ENCODE measurements at regions not wholly inside any gene's neighbourhood (a gene's known extent, or its start where the extent isn't known, plus 50 kb on each side); places are given as distances from the start of the nearest gene placed in this dataset.
"Not testable (repeated sequence)": the region's sequence is repeated elsewhere in the genome, so short reads cannot be mapped to it uniquely, and the experiment has no call there.

DNA sequence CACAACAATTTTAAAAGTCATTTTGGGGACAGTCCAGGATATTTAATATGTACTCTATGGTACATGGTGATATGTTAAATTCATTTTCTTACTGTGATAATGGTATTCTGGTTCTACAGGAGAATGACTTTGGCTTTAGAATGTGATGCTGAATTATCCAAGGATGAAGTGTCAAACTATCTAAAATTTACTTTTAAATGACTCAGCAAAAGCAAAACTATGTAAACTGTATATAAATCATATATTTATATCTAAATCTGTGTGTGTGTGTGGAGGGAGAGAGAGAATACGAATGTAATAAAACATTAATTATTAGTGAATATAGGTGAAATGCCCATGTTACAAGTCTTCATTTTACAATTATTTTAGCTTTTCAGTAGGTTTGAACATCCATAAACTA, 733.8 kb upstream of the CA10 start:
- no CpG with 5 or more reads among the region's 1 CpG for WGBS

DNA sequence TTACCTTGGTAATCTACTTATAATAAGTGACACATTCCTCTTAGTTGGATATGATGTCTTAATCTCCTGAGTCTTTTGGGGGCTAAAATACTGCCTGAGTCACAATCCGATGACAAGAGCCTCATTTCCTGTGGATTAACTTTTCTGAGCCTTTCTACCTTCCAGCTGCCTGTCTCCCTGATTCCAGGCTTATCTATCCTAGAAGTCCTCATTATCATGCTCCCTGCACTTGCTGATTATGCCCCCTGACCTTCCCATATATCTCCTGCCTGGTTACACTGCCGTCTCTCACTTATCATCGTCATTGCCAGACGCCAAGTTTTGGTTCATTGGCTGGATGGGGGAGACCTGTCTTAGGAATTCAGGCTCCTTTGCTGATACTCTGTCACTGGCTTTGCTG, 727.4 kb upstream of the CA10 start:
- H3K14ac ChIP-seq (ENCODE audit: low read length in 2 of 2): no peak overlapping the region
- H3K4me3 ChIP-seq (ENCODE audit: insufficient read depth in 1 of 2, low read depth in 1 of 2, low read length in 2 of 2): no peak overlapping the region
- no peak overlapping the region for H3K4me2 ChIP-seq (ENCODE audit: low read length, poor library complexity, severe bottlenecking)
- H3K18ac ChIP-seq (ENCODE audit: low read depth in 1 of 2, low read length in 2 of 2): no peak overlapping the region
- H2AK5ac ChIP-seq (ENCODE audit: low read length, severe bottlenecking): no peak overlapping the region
- no peaks in the 10 kb centered on the region for H3K79me1 ChIP-seq (replicated peaks; ENCODE audit: low read length, poor library complexity, severe bottlenecking)
- no peaks in the 10 kb centered on the region for H3K9me3 ChIP-seq (ENCODE audit: control insufficient read depth, low read length)
- H3K9ac ChIP-seq (ENCODE audit: low read length): no peak overlapping the region
- no peak overlapping the region for H2AFZ ChIP-seq (ENCODE audit: low read depth, low read length)
- no peak overlapping the region for H2BK120ac ChIP-seq (ENCODE audit: low read depth, low read length)
- no peak overlapping the region for H3K4ac ChIP-seq (ENCODE audit: low read depth in 1 of 2, low read length in 2 of 2)
- H3K27ac ChIP-seq (ENCODE audit: low read length, poor library complexity, severe bottlenecking): no peak overlapping the region
- no peak for DNase-seq
- no peak overlapping the region for H4K91ac ChIP-seq (ENCODE audit: low read length)
- H2BK15ac ChIP-seq (ENCODE audit: low read depth, poor library complexity, severe bottlenecking): no peak overlapping the region
- no peaks in the 10 kb centered on the region for H3K4me1 ChIP-seq (ENCODE audit: control insufficient read depth, insufficient read depth, low read depth, low read length)
- H4K8ac ChIP-seq (ENCODE audit: low read length): no peak overlapping the region
- no peak overlapping the region for H2BK12ac ChIP-seq (ENCODE audit: low read length in 2 of 2)
- no peaks in the 10 kb centered on the region for H3K36me3 ChIP-seq (ENCODE audit: control insufficient read depth in 1 of 2, insufficient read depth in 2 of 2, low read depth in 1 of 2, low read length in 2 of 2)
- no peak overlapping the region for H2BK5ac ChIP-seq (ENCODE audit: low read depth, low read length, poor library complexity, severe bottlenecking)
- no peak overlapping the region for H3K23ac ChIP-seq (ENCODE audit: low read length in 2 of 2)
- 33% methylated on average over 4 of the region's 4 CpGs for WGBS
- H3K27me3 ChIP-seq (ENCODE audit: control insufficient read depth in 1 of 2, insufficient read depth in 1 of 2, low read length in 2 of 2): no peaks in the 10 kb centered on the region

More for the DNA sequence above, 733.8 kb upstream of the CA10 start:
- H4K91ac ChIP-seq (ENCODE audit: low read length): no peak overlapping the region
- no peak overlapping the region for H2BK120ac ChIP-seq (ENCODE audit: low read depth, low read length)
- H3K14ac ChIP-seq (ENCODE audit: low read length in 2 of 2): no peak overlapping the region
- H3K9me3 ChIP-seq (ENCODE audit: control insufficient read depth, low read length): peaks cover 4% of the 10 kb centered on the region
- H3K27ac ChIP-seq (ENCODE audit: low read length, poor library complexity, severe bottlenecking): no peak overlapping the region
- no peak overlapping the region for H3K18ac ChIP-seq (ENCODE audit: low read depth in 1 of 2, low read length in 2 of 2)
- DNase-seq: no peak
- no peaks in the 10 kb centered on the region for H3K79me1 ChIP-seq (replicated peaks; ENCODE audit: low read length, poor library complexity, severe bottlenecking)
- H2BK12ac ChIP-seq (ENCODE audit: low read length in 2 of 2): no peak overlapping the region
- no peak overlapping the region for H3K4ac ChIP-seq (ENCODE audit: low read depth in 1 of 2, low read length in 2 of 2)
- H3K23ac ChIP-seq (ENCODE audit: low read length in 2 of 2): no peak overlapping the region
- no peak overlapping the region for H2BK15ac ChIP-seq (ENCODE audit: low read depth, poor library complexity, severe bottlenecking)
- H3K27me3 ChIP-seq (ENCODE audit: control insufficient read depth in 1 of 2, insufficient read depth in 1 of 2, low read length in 2 of 2): no peaks in the 10 kb centered on the region
- no peak overlapping the region for H3K4me2 ChIP-seq (ENCODE audit: low read length, poor library complexity, severe bottlenecking)
- H3K4me1 ChIP-seq (ENCODE audit: control insufficient read depth, insufficient read depth, low read depth, low read length): no peaks in the 10 kb centered on the region
- no peak overlapping the region for H2BK5ac ChIP-seq (ENCODE audit: low read depth, low read length, poor library complexity, severe bottlenecking)
- H3K4me3 ChIP-seq (ENCODE audit: insufficient read depth in 1 of 2, low read depth in 1 of 2, low read length in 2 of 2): no peak overlapping the region
- no peaks in the 10 kb centered on the region for H3K36me3 ChIP-seq (ENCODE audit: control insufficient read depth in 1 of 2, insufficient read depth in 2 of 2, low read depth in 1 of 2, low read length in 2 of 2)
- H2AK5ac ChIP-seq (ENCODE audit: low read length, severe bottlenecking): no peak overlapping the region
- H2AFZ ChIP-seq (ENCODE audit: low read depth, low read length): no peak overlapping the region
- H4K8ac ChIP-seq (ENCODE audit: low read length): no peak overlapping the region
- H3K9ac ChIP-seq (ENCODE audit: low read length): no peak overlapping the region

DNA sequence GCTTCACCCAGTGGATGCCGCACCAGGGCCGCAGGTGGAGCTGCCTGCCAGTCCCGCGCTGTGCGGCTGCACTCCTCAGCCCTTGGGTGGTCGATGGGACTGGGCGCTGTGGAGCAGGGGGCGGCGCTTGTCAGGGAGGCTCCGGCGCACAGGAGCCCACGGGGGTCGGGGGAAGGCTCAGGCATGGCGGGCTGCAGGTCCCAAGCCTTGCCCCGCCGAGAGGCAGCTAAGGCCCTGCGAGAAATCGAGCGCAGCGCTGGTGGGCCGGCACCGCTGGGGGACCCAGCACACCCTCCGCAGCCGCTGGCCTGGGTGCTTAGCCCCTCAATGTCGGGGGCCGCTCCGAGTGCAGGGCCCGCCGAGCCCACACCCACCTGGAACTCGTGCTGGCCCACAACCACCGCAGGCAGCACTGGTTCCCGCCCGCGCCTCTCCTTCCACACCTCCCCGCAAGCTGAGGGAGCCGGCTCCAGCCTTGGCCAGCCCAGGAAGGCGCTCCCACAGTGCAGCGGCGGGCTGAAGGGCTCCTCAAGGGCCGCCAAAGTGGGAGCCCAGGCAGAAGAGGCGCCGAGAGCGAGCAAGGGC, 725.5 kb upstream of the CA10 start:
- H3K27me3 ChIP-seq (ENCODE audit: control insufficient read depth in 1 of 2, insufficient read depth in 1 of 2, low read length in 2 of 2); H3K4me2 ChIP-seq (ENCODE audit: low read length, poor library complexity, severe bottlenecking); H3K4me1 ChIP-seq (ENCODE audit: control insufficient read depth, insufficient read depth, low read depth, low read length); H2AFZ ChIP-seq (ENCODE audit: low read depth, low read length); H3K9ac ChIP-seq (ENCODE audit: low read length); H3K4me3 ChIP-seq (ENCODE audit: insufficient read depth in 1 of 2, low read depth in 1 of 2, low read length in 2 of 2); H4K8ac ChIP-seq (ENCODE audit: low read length); H4K91ac ChIP-seq (ENCODE audit: low read length); DNase-seq; H3K27ac ChIP-seq (ENCODE audit: low read length, poor library complexity, severe bottlenecking); H3K9me3 ChIP-seq (ENCODE audit: control insufficient read depth, low read length); H3K4ac ChIP-seq (ENCODE audit: low read depth in 1 of 2, low read length in 2 of 2); H3K18ac ChIP-seq (ENCODE audit: low read depth in 1 of 2, low read length in 2 of 2); H3K14ac ChIP-seq (ENCODE audit: low read length in 2 of 2); H3K36me3 ChIP-seq (ENCODE audit: control insufficient read depth in 1 of 2, insufficient read depth in 2 of 2, low read depth in 1 of 2, low read length in 2 of 2); H2BK12ac ChIP-seq (ENCODE audit: low read length in 2 of 2); H2BK120ac ChIP-seq (ENCODE audit: low read depth, low read length); H2BK5ac ChIP-seq (ENCODE audit: low read depth, low read length, poor library complexity, severe bottlenecking); H3K23ac ChIP-seq (ENCODE audit: low read length in 2 of 2); H2AK5ac ChIP-seq (ENCODE audit: low read length, severe bottlenecking); H3K79me1 ChIP-seq (replicated peaks; ENCODE audit: low read length, poor library complexity, severe bottlenecking); H2BK15ac ChIP-seq (ENCODE audit: low read depth, poor library complexity, severe bottlenecking): not testable (repeated sequence)
- WGBS: 90% methylated on average over 41 of the region's 43 CpGs

DNA sequence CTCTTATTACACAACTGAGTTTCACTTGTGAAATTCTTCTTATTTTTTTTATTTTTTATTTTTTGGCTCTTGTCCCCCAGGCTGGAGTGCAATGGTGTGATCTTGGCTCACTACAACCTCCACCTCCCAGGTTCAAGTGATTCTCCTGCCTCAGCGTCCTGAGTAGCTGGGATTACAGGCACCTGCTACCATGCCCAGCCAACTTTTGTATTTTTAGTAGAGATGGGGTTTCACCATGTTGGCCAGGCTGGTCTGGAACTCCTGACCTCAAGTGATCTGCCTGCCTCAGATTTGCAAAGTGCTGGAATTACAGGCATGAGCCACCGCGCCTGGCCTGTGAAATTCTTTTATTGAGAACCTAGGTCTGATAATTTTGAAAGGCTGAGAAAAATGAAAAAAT, 688.3 kb upstream of the CA10 start:
- not testable (repeated sequence) for H2AK5ac ChIP-seq (ENCODE audit: low read length, severe bottlenecking); H3K9me3 ChIP-seq (ENCODE audit: control insufficient read depth, low read length); H2BK120ac ChIP-seq (ENCODE audit: low read depth, low read length); H4K8ac ChIP-seq (ENCODE audit: low read length); H2BK5ac ChIP-seq (ENCODE audit: low read depth, low read length, poor library complexity, severe bottlenecking); H2AFZ ChIP-seq (ENCODE audit: low read depth, low read length); H3K4me1 ChIP-seq (ENCODE audit: control insufficient read depth, insufficient read depth, low read depth, low read length); H3K79me1 ChIP-seq (replicated peaks; ENCODE audit: low read length, poor library complexity, severe bottlenecking); H3K36me3 ChIP-seq (ENCODE audit: control insufficient read depth in 1 of 2, insufficient read depth in 2 of 2, low read depth in 1 of 2, low read length in 2 of 2); H2BK15ac ChIP-seq (ENCODE audit: low read depth, poor library complexity, severe bottlenecking); H3K27me3 ChIP-seq (ENCODE audit: control insufficient read depth in 1 of 2, insufficient read depth in 1 of 2, low read length in 2 of 2); H3K4ac ChIP-seq (ENCODE audit: low read depth in 1 of 2, low read length in 2 of 2); H3K4me2 ChIP-seq (ENCODE audit: low read length, poor library complexity, severe bottlenecking); H3K23ac ChIP-seq (ENCODE audit: low read length in 2 of 2); H3K27ac ChIP-seq (ENCODE audit: low read length, poor library complexity, severe bottlenecking); H2BK12ac ChIP-seq (ENCODE audit: low read length in 2 of 2); H3K9ac ChIP-seq (ENCODE audit: low read length); H4K91ac ChIP-seq (ENCODE audit: low read length); H3K4me3 ChIP-seq (ENCODE audit: insufficient read depth in 1 of 2, low read depth in 1 of 2, low read length in 2 of 2); DNase-seq; H3K18ac ChIP-seq (ENCODE audit: low read depth in 1 of 2, low read length in 2 of 2); H3K14ac ChIP-seq (ENCODE audit: low read length in 2 of 2)
- WGBS: 40% methylated on average over 1 of the region's 3 CpGs

All from mesenchymal stem cell (in vitro differentiated cells and primary cell).